ENCODE measurements at regions not wholly inside any gene's neighbourhood (a gene's known extent, or its start where the extent isn't known, plus 50 kb on each side); places are given as distances from the start of the nearest gene placed in this dataset.

- RAD21 ChIA-PET (ENCODE audit: low non-redundant PET in 1 of 2, low total read pairs in 2 of 2, uncharacterized antibody in 2 of 2, unreplicated experiment in 2 of 2) = no interaction called here
These were observed 586.9 kb upstream of the BRINP1 start for GRCh38 chr9:119956111-119956510.

More at GRCh38 chr9:119956111-119956510, 586.9 kb upstream of the BRINP1 start:
- CTCF ChIA-PET = no interaction called here
- intact Hi-C loops (cut with micrococcal nuclease) = no loop called here
- Histone ChIP-seq H3K27me3 (ENCODE audit: insufficient read depth, low read length) (peaks cover 46% of the 10 kb centered on the region), H3K4me3 (replicated peaks in 1 of 2; ENCODE audit: low read depth in 1 of 2, low read length in 2 of 2) (no peak overlapping the region), H3K4me1 (ENCODE audit: control insufficient read depth in 1 of 2, insufficient read depth in 2 of 2, low read length in 2 of 2) (no peaks in the 10 kb centered on the region), H3K36me3 (ENCODE audit: control insufficient read depth in 1 of 2, insufficient read depth in 2 of 2, low read length in 2 of 2) (no peaks in the 10 kb centered on the region), H3K9me2 (ENCODE audit: insufficient read depth) (no peaks in the 10 kb centered on the region), H2AFZ (ENCODE audit: low read depth, low read length, poor library complexity, severe bottlenecking) (no peak overlapping the region), H3K27ac (ENCODE audit: low read depth, low read length) (no peak overlapping the region), H3K4me2 (ENCODE audit: low read length) (no peak overlapping the region), H3K9ac (ENCODE audit: low read length) (no peak overlapping the region), H3K79me2 (ENCODE audit: insufficient read depth, low read length) (no peaks in the 10 kb centered on the region), H3K9me3 (ENCODE audit: control insufficient read depth in 1 of 2, insufficient read depth in 1 of 2, low read depth in 1 of 2, low read length in 2 of 2) (no peaks in the 10 kb centered on the region), H4K20me1 (ENCODE audit: insufficient read depth) (no peaks in the 10 kb centered on the region)
- no TSS peak for BruUV-seq (replicated peaks)
- POLR2A ChIA-PET = no interaction called here
- ATAC-seq (no peak), DNase-seq (ENCODE audit: low read depth, low spot score) (no peak)
- no peak for TF ChIP-seq RAD21 (IDR thresholded peaks at IDR 0.05; ENCODE audit: low read depth)
- no peak for TF ChIP-seq YY1 (IDR thresholded peaks at IDR 0.05; ENCODE audit: extremely low read depth, insufficient replicate concordance, low read depth, low read length)
- no peak for TF ChIP-seq ZBTB33 (IDR thresholded peaks at IDR 0.05; ENCODE audit: extremely low read depth, insufficient replicate concordance, low read length)
- no peak for TF ChIP-seq CTCF (IDR thresholded peaks at IDR 0.05 in 2 of 3, conservative IDR thresholded peaks at IDR 0.05 in 1 of 3; ENCODE audit: borderline replicate concordance in 1 of 3, insufficient read depth in 1 of 3, low read depth in 2 of 3, low read length in 2 of 3)
- no peak for TF ChIP-seq ZNF274 (IDR thresholded peaks at IDR 0.05; ENCODE audit: low read depth, low read length)
- TF ChIP-seq ZFX (IDR thresholded peaks at IDR 0.05) = no peak
- TF ChIP-seq CEBPB (IDR thresholded peaks at IDR 0.05; ENCODE audit: low read depth) = no peak
- TF ChIP-seq REST (IDR thresholded peaks at IDR 0.05; ENCODE audit: low read depth) = no peak
- TF ChIP-seq SRF (IDR thresholded peaks at IDR 0.05; ENCODE audit: low read depth) = no peak
- no peak for TF ChIP-seq POLR2AphosphoS5 (IDR thresholded peaks at IDR 0.05; ENCODE audit: low read depth, low read length)

Data from HCT116 (cell line).